Bronchial epithelial cell (primary cell): ENCODE measurements at regions not wholly inside any gene's neighbourhood (a gene's known extent, or its start where the extent isn't known, plus 50 kb on each side); places are given as distances from the start of the nearest gene placed in this dataset.

Experiments
- DNase-seq: peaks from one replicate; pipeline ENCODE4 v3.0.0-alpha.2; 2010; ENCODE audit warnings: low read depth
- FAIRE-seq: peaks from 2 replicates; lab custom pipeline; 2011; peaks lifted over from hg19 to GRCh38; lab: Jason Lieb, UNC
- H3K27me3 ChIP-seq: 2 replicates; pipeline ENCODE4 v1.5.1; 2011; ENCODE audit warnings: low read length; ENCODE audit not compliant: control insufficient read depth, insufficient read depth
- H3K36me3 ChIP-seq: 2 replicates; pipeline ENCODE4 v1.5.1; 2011; ENCODE audit warnings: low read length; ENCODE audit not compliant: control insufficient read depth, insufficient read depth
- H3K4me3 ChIP-seq: 2 replicates; pipeline ENCODE4 v1.5.1; 2011; ENCODE audit warnings: mild to moderate bottlenecking, low read depth, low read length, control low read depth
- TF ChIP-seq, protein P1 (sequence below): IDR thresholded peaks from 2 replicates; pipeline ENCODE4 v1.5.1; 2011; ENCODE audit warnings: mild to moderate bottlenecking, moderate library complexity, low read length, control low read depth, inconsistent platforms; ENCODE audit not compliant: insufficient read depth, severe bottlenecking

DNA sequence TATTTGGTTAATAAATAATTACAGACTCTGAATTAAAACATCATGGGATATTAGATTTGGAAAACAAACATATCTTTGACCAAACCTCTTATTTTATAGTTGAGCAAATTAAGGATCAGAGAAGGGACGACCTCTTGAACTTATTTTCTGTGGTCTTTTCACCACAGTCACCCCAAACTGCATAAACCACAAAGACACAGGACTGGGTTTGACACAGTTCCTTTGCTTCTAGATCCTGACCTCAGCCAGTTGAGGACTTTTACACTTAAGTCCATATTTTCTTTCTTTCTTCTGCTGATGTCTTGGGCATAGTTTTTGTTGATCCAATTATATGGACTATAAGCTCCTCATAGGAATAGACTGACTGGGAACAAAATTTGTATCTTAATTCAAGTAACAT, 234.0 kb upstream of the SLC14A2 start:
- Histone ChIP-seq H3K4me3 (no peak overlapping the region), H3K36me3 (no peaks in the 10 kb centered on the region), H3K27me3 (no peaks in the 10 kb centered on the region)
- TF ChIP-seq, protein P1, sequence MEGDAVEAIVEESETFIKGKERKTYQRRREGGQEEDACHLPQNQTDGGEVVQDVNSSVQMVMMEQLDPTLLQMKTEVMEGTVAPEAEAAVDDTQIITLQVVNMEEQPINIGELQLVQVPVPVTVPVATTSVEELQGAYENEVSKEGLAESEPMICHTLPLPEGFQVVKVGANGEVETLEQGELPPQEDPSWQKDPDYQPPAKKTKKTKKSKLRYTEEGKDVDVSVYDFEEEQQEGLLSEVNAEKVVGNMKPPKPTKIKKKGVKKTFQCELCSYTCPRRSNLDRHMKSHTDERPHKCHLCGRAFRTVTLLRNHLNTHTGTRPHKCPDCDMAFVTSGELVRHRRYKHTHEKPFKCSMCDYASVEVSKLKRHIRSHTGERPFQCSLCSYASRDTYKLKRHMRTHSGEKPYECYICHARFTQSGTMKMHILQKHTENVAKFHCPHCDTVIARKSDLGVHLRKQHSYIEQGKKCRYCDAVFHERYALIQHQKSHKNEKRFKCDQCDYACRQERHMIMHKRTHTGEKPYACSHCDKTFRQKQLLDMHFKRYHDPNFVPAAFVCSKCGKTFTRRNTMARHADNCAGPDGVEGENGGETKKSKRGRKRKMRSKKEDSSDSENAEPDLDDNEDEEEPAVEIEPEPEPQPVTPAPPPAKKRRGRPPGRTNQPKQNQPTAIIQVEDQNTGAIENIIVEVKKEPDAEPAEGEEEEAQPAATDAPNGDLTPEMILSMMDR = no peak
- FAIRE-seq (no peak), DNase-seq (no peak)

DNA sequence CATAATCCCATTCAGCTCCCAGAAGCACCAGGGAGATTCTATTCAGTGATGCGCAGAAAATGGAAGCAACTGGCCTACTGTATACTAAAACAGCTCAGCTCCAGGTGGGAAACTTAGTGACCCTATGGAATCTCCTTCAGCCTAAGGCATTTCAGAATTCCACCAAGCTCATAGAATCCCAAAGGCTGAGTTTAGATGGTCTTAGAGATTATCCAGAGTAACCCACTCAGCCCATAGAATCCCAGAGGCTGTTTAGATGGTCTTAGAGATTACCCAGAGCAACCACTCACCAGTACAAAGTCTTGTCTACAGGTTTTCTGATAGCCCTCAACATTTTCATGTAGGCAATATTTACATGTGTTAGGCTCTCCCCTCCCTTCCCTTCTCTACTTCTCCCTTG, 232.0 kb upstream of the SLC14A2 start:
- Histone ChIP-seq H3K36me3 (no peaks in the 10 kb centered on the region), H3K27me3 (no peaks in the 10 kb centered on the region), H3K4me3 (no peak overlapping the region)
- no peak for DNase-seq
- FAIRE-seq = no peak
- TF ChIP-seq, protein P1 = no peak

DNA sequence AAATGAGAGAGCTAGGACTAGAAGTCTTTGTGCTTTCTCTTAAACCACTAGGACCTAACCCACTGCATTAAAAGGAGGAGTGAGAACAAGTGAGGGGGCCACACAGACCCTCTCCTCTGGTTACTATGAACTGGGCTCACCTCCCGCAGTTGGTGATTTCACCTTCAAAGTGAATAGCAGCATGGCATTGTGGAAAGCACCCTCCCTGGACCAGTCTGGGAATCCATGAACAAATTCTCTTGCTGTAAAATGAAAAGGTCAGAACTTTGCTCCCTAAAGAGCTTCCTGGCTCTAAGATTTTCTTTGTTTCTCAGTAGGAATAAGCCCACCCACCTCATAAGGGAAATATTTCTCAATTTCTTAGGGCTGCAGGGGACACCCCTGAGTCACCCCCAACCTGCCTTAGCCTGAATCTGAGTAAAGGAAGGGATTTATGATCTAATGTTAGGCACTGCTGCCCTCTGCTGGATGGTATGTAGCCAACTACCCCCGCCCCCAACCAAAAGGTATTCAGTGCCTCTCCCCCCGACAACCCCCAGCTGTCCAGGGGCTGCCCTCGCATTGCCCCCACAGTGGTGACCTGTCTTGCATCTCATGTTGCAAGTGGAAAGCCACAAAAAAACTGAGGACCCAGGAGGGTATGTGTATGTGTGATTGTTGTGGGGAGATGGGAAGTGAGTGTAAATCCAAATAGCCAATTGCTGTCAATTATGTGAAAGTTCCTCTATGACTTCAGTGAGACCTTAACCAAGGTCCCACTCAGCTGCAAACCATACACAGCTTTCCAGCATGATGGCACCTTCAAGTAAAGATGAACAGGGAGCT, 230.9 kb upstream of the SLC14A2 start:
- FAIRE-seq (no peak), DNase-seq (peak; percentile 69)
- no peak overlapping the region for H3K4me3 ChIP-seq
- H3K27me3 ChIP-seq = no peaks in the 10 kb centered on the region
- TF ChIP-seq, protein P1 = peak; percentile 75
- H3K36me3 ChIP-seq = no peaks in the 10 kb centered on the region

DNA sequence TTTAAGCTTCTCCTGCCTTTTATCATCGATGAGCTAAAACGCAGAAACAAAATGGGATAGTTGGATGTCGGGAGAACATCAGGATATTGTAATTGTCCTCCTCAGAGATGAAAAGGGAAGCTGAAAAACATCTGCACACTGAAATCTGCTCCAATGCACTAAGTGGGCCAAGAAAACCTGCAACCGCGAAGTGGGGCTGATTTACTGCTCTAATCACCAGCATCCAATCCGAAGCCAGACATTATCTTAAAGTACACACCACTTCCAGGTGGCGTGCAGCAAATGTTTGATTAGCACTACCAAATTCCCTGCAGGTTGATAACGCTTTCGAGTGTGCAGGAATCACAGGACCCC, 230.3 kb upstream of the SLC14A2 start:
- Histone ChIP-seq H3K27me3 (no peaks in the 10 kb centered on the region), H3K4me3 (no peak overlapping the region), H3K36me3 (no peaks in the 10 kb centered on the region)
- DNase-seq (no peak), FAIRE-seq (peak; percentile 32)
- TF ChIP-seq, protein P1 = no peak

DNA sequence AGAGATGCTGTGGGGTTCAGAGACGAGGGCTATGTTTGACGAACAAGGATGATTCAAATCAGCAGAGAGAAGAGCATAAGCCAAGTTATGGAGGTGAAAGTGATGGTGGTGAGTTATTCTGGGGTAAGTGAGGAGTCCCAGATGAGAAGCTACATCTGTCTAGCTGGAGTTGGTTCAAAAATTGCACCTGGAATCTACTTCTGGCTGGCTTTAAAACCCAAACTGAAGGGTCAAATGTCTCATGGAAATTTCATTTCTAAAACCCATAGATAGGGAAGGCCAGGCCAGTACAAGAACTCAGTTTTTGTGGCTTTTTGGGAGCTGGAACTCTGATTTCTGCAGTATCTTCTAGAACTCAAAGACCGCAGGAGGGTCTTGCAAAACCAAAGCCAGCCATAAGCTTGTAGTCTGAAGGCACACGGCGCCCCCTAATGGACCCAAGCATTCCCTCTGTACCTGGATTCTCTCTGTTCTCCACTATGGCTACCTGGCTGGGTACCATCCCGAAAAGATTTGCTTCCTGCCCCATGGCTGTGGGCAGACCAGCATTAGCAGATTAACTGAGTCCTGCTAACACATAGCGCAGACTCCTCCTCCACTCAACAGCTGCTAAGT, 229.1 kb upstream of the SLC14A2 start:
- no peaks in the 10 kb centered on the region for H3K36me3 ChIP-seq
- TF ChIP-seq, protein P1 = peak; percentile 93
- H3K27me3 ChIP-seq = no peaks in the 10 kb centered on the region
- FAIRE-seq (peak; percentile 52), DNase-seq (peak; percentile 44)
- no peak overlapping the region for H3K4me3 ChIP-seq
